Naive B cell (primary cell): ENCODE measurements at regions not wholly inside any gene's neighbourhood (a gene's known extent, or its start where the extent isn't known, plus 50 kb on each side); places are given as distances from the start of the nearest gene placed in this dataset.
"Not testable (repeated sequence)": the region's sequence is repeated elsewhere in the genome, so short reads cannot be mapped to it uniquely, and the experiment has no call there.

Experiments used
- ATAC-seq, 2 donors: fragments of 150-1000 bp; cut with Tn5 transposase; 2 replicates each; pipeline ENCODE4 v1.10.0; 2021; ENCODE audit warnings: low read depth in 2 of 2, mild to moderate bottlenecking in 2 of 2, moderate library complexity in 2 of 2
- DNase-seq: peaks from one replicate; pipeline ENCODE4 v3.0.0; 2022
- H3K27ac Mint-ChIP-seq, 6 donors: one replicate each; pipeline ENCODE4 v1.8.0; 2020 to 2022; ENCODE audit warnings: mild to moderate bottlenecking in 6 of 6, mixed read lengths in 6 of 6, moderate library complexity in 5 of 6, inconsistent platforms in 2 of 6
- H3K27me3 Mint-ChIP-seq, 3 donors: one replicate each; pipeline ENCODE4 v1.8.0; 2021 to 2022; ENCODE audit warnings: mixed read lengths in 3 of 3, mild to moderate bottlenecking in 1 of 3
- H3K36me3 Mint-ChIP-seq, 2 donors: one replicate each; pipeline ENCODE4 v1.8.0; 2020 to 2022; ENCODE audit warnings: mixed read lengths in 2 of 2, inconsistent platforms in 1 of 2, mild to moderate bottlenecking in 1 of 2
- H3K4me1 Mint-ChIP-seq, 3 donors: one replicate each; pipeline ENCODE4 v1.8.0; 2020 to 2022; ENCODE audit warnings: mixed read lengths in 3 of 3, inconsistent platforms in 1 of 3, mild to moderate bottlenecking in 1 of 3, moderate library complexity in 1 of 3
- H3K4me3 Mint-ChIP-seq, 8 donors: one replicate each; pipeline ENCODE4 v1.8.0; 2020 to 2022; ENCODE audit warnings: mild to moderate bottlenecking in 8 of 8, mixed read lengths in 8 of 8, moderate library complexity in 8 of 8, inconsistent platforms in 2 of 8
- H3K9me3 Mint-ChIP-seq, 7 donors: one replicate each; pipeline ENCODE4 v1.8.0; 2020 to 2022; ENCODE audit warnings: mixed read lengths in 7 of 7, mild to moderate bottlenecking in 5 of 7, inconsistent platforms in 2 of 7, moderate library complexity in 1 of 7

GRCh38 chr14:105629091-105629885, 102.9 kb downstream of the TMEM121 start:
- DNase-seq, H3K27me3 Mint-ChIP-seq: not testable (repeated sequence)
- H3K4me1 Mint-ChIP-seq = peaks cover 11 to 38% (median 15%) of the 10 kb centered on the region in 3 donors
- peaks cover 5 to 16% (median 8%) of the 10 kb centered on the region in 7 donors for H3K9me3 Mint-ChIP-seq
- peaks cover 5 to 14% of the 10 kb centered on the region in 2 donors for H3K36me3 Mint-ChIP-seq
- peak; percentile 77 to 82 for ATAC-seq
- peak overlapping the region in 5 of 8 donors; percentile 11 to 69 (median 63) for H3K4me3 Mint-ChIP-seq
- H3K27ac Mint-ChIP-seq = peak overlapping the region in 4 of 6 donors; percentile 19 to 95 (median 88)

DNA sequence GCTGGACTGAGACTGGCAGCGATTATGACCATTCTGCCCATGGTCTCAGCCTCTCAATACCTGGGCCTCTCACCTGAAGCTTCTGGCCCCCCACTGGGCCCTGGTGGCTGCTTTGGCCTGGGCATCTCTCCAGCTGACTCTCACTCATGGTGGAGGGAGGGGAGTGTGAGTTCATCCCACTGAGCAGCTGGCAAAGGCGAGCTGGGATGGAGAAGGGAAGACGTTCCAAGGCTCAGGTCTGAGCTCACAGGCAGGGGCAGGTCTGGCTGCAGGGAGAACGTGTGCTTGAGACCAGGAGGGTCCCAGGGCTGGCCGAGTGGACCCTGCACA, 103.5 kb downstream of the TMEM121 start:
- no peak for DNase-seq
- ATAC-seq = no peak
- Mint-ChIP-seq H3K9me3 (peaks cover 5 to 16% (median 8%) of the 10 kb centered on the region in 7 donors), H3K36me3 (peaks cover 5 to 14% of the 10 kb centered on the region in 2 donors), H3K27me3 (peaks cover 0 to 8% (median 5%) of the 10 kb centered on the region in 3 donors), H3K4me3 (peak overlapping the region in 2 of 8 donors; percentile 63 to 69), H3K4me1 (peaks cover 11 to 33% (median 15%) of the 10 kb centered on the region in 3 donors), H3K27ac (peak overlapping the region in 3 of 6 donors; percentile 19 to 89 (median 87))

- H3K4me3 Mint-ChIP-seq, DNase-seq, ATAC-seq, H3K27me3 Mint-ChIP-seq: not testable (repeated sequence)
- H3K27ac Mint-ChIP-seq = peak overlapping the region in 1 of 6 donors; percentile 90
- H3K9me3 Mint-ChIP-seq = peaks cover 5 to 16% (median 8%) of the 10 kb centered on the region in 7 donors
- peaks cover 15 to 28% (median 15%) of the 10 kb centered on the region in 3 donors for H3K4me1 Mint-ChIP-seq
- H3K36me3 Mint-ChIP-seq = peaks cover 5 to 14% of the 10 kb centered on the region in 2 donors
These were observed 104.0 kb downstream of the TMEM121 start for GRCh38 chr14:105630293-105630934.

DNA sequence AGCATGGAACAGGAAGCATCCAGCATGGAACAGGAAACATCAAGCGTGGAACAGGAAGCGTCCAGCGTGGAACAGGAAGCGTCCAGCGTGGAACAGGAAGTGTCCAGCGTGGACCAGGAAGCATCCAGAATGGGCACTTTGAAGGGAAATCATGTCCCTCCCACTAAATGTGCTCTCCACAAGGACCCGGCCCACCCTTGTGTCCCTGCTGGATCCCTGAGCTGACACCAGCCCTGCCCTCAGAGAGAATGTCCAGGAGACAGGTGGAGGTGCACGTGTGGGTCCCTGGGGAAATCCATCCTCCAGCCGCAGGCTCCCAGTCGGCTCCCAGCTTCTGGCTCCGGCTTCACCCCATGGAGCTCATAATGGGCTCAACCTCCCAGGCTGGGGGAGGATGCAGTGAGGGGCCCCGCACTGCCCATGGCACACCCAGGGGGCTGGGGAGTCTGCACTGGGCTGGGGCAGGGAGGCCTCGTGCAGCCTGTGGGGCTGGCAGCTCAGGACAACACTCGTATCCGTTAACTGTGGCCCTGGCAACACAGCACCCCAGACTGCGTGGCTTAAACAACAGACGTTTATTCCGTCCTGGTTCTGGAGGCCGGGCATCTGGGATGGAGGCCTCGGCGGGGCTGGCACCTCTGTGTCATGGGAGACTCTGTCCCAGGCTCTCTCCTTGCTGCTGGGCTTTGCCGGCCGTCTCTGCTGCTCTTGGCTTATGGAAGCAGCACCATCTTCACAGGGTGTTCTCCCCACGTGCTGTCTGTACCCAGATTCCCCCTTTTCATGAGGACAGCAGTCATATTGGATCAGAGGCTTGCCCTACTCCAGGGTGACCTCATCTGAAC, 104.8 kb downstream of the TMEM121 start:
- H3K27me3 Mint-ChIP-seq, H3K27ac Mint-ChIP-seq, DNase-seq, H3K4me3 Mint-ChIP-seq, ATAC-seq: not testable (repeated sequence)
- peaks cover 5 to 16% (median 8%) of the 10 kb centered on the region in 7 donors for H3K9me3 Mint-ChIP-seq
- H3K4me1 Mint-ChIP-seq = peaks cover 15 to 28% (median 15%) of the 10 kb centered on the region in 3 donors
- H3K36me3 Mint-ChIP-seq = peaks cover 5 to 14% of the 10 kb centered on the region in 2 donors

DNA sequence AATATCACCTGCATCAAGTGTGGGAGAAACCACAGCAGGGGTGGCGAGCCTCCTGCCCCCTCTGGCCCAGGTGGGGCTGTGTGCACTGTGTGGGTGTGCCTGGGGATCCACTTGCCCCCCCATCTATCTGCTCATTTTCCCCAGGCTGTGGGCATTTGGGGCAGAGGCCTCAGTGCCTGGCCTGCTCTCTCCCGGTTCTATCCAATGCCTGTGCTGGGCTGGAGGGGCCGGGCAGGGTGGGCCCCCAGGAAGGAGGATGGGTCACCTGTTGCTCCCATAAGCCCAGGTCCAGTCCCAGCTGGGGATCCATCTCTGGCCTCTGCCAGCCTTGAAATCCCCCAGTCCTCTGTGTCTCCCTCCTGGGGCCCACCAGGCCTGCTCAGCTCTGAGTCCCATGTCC, 105.6 kb downstream of the TMEM121 start:
- Mint-ChIP-seq H3K27me3 (peaks cover 0 to 8% (median 5%) of the 10 kb centered on the region in 3 donors), H3K9me3 (peaks cover 5 to 16% (median 8%) of the 10 kb centered on the region in 7 donors), H3K4me1 (peaks cover 15 to 28% (median 19%) of the 10 kb centered on the region in 3 donors), H3K4me3 (peak overlapping the region in 2 of 8 donors; percentile 7 to 60), H3K27ac (no peak overlapping the region), H3K36me3 (peaks cover 5 to 14% of the 10 kb centered on the region in 2 donors)
- ATAC-seq = no peak
- DNase-seq = no peak

DNA sequence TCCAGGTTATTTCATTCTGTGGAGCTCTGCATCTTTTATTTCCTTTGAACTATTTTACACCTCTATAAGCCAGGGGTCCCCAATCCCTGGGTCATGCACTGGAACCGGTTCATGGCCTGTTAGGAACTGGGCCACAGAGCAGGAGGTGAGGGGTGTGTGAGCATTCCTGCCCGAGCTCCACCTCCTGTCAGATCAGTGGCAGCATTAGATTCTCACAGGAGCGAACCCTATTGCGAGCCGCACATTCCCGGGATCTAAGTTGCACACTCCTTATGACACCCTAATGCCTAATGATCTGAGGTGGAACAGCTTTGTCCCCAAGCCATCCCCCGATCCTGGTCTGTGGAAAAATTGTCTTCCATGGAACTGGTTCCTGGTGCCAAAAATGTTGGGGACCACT, 107.2 kb downstream of the TMEM121 start:
- Mint-ChIP-seq H3K9me3 (peaks cover 5 to 16% (median 8%) of the 10 kb centered on the region in 7 donors), H3K4me1 (peaks cover 15 to 28% (median 19%) of the 10 kb centered on the region in 3 donors), H3K36me3 (peaks cover 5 to 14% of the 10 kb centered on the region in 2 donors), H3K27ac (peak overlapping the region in 1 of 6 donors; percentile 47)
- not testable (repeated sequence) for H3K4me3 Mint-ChIP-seq, DNase-seq, H3K27me3 Mint-ChIP-seq, ATAC-seq

DNA sequence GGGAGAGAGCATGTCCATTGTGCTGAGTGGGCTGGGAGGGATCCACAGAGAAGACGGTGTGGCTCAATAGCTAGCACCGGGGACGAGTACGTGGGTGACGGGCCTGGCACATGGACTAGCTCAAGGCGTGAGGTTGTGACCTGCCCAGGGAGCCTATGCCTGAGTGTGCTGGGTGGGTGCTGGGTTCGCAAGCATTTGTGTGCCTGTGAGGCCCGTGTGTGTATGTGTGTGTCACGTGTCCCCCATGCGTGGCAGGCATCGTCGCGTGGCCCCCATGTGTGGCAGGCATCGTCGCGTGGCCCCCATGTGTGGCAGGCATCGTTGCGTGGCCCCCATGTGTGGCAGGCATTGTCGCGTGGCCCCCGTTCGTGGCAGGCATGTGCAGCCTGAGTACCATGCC, 109.2 kb downstream of the TMEM121 start:
- Mint-ChIP-seq H3K27me3 (no peaks in the 10 kb centered on the region), H3K4me1 (peaks cover 6 to 15% (median 8%) of the 10 kb centered on the region in 3 donors), H3K4me3 (no peak overlapping the region), H3K9me3 (peaks cover 5 to 16% (median 8%) of the 10 kb centered on the region in 7 donors), H3K36me3 (peaks cover 5 to 14% of the 10 kb centered on the region in 2 donors), H3K27ac (peak overlapping the region in 2 of 6 donors; percentile 42 to 45)
- DNase-seq = no peak
- no peak for ATAC-seq

DNA sequence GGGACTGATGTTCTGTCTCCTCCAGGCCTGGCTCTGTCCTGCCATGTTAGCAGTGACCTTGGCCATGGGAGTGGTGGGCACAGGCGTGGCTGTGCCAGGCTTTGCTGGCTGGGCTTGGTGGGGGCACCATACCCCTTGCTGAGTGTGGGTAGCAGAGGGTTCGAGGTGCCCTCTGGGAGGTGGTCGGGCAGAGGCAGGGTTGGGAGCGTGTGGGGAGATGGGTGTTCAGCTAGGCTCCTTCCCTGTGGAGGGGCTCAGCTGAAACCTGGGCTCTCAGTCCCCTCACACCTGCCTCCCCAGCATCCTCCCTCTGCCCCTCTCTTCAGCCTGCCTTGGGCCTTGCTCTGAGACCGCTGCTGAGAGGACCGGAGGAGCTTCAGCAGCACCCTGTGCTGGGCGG, 109.6 kb downstream of the TMEM121 start:
- not testable (repeated sequence) for H3K4me3 Mint-ChIP-seq, H3K27me3 Mint-ChIP-seq, ATAC-seq, DNase-seq
- Mint-ChIP-seq H3K27ac (peak overlapping the region in 1 of 6 donors; percentile 27), H3K36me3 (peaks cover 5 to 14% of the 10 kb centered on the region in 2 donors), H3K4me1 (peaks cover 6 to 12% (median 9%) of the 10 kb centered on the region in 3 donors), H3K9me3 (peaks cover 5 to 16% (median 8%) of the 10 kb centered on the region in 7 donors)

DNA sequence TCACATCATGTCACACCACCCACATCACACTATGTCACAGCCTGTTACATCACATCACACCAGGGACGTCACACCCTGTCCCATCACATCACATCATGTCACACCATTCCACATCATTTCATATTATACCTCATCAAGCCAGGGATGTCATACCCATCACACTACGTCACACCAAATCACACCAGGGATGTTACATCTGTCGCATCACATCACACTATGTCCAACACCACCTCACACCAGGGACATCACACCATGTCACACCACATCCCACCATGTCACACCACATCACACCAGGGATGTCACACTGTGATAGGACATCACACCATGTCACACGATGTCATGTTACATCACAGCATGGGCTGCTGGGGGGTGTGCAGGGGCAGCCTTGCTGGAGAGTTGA, 110.6 kb downstream of the TMEM121 start:
- no peak for ATAC-seq
- Mint-ChIP-seq H3K9me3 (peaks cover under 1 to 12% (median 8%) of the 10 kb centered on the region in 7 donors), H3K36me3 (peaks cover 5 to 9% of the 10 kb centered on the region in 2 donors), H3K27ac (peak overlapping the region in 1 of 6 donors; percentile 3), H3K27me3 (no peaks in the 10 kb centered on the region), H3K4me1 (peaks cover under 1 to 17% (median 10%) of the 10 kb centered on the region in 3 donors), H3K4me3 (no peak overlapping the region)
- no peak for DNase-seq

- H3K27me3 Mint-ChIP-seq, H3K36me3 Mint-ChIP-seq, H3K27ac Mint-ChIP-seq, H3K9me3 Mint-ChIP-seq, ATAC-seq, H3K4me3 Mint-ChIP-seq, DNase-seq: not testable (repeated sequence)
- peaks cover 0 to 17% (median 9%) of the 10 kb centered on the region in 3 donors for H3K4me1 Mint-ChIP-seq
These were observed 111.0 kb downstream of the TMEM121 start for GRCh38 chr14:105637345-105637744.

DNA sequence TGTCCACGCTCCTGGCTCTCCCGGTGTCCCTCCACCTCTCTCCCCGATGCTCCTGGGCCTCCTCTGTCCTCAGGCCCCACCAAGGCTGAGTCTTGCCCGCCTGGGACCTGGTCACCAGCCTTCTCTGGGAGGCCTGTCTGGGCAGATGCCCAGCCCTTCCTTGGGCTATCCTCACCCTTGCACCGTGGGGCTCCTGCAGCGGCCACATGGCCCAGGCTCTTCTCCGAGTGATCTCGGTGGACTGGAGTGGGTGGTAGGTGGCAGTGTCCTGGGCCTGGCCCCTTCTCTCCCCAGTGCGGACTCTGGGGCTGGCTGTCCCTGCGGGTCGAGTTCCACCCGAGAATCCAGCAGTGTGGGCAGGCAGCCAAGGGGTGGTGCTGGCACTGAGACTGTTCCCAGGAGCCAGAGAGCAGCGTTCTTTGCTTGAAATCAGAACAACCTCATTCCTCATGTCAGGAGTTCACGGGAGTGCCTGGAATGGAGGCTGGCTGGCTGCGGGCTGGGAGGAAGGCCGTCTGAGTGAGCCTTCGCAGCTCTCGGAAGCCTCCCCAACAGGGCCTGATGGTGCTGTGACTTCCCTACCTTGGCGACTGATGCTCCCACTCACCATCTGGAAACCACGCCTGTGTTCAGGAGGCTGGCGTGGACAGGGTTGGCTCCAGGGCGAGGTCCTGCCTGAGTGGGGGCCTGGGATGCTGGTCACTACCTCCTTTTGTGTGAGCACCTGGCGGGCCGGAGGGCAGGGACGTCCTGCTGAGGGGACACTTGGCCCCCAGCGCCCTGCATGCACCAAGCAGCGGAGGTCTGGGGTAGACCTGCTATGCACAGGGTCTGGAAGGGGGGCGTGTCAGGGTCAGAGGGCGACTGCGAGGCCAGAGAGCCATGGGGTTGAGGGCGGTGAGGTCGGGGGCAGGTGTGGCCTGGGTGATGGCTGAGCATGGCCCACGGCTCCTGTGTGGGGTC, 113.9 kb downstream of the TMEM121 start:
- not testable (repeated sequence) for DNase-seq, ATAC-seq, H3K27me3 Mint-ChIP-seq, H3K36me3 Mint-ChIP-seq, H3K9me3 Mint-ChIP-seq, H3K4me3 Mint-ChIP-seq
- Mint-ChIP-seq H3K27ac (peak overlapping the region in 1 of 6 donors; percentile 47), H3K4me1 (peaks cover 0 to 21% (median 3%) of the 10 kb centered on the region in 3 donors)
